K562 (cell line): ENCODE measurements at regions not wholly inside any gene's neighbourhood (a gene's known extent, or its start where the extent isn't known, plus 50 kb on each side); places are given as distances from the start of the nearest gene placed in this dataset.
"Not testable (repeated sequence)": the region's sequence is repeated elsewhere in the genome, so short reads cannot be mapped to it uniquely, and the experiment has no call there.

ENCODE experiments used
- ATAC-seq: fragments of 200-7000 bp; cut with Tn5 transposase; 3 replicates; pipeline ENCODE4 v1.9.1; 2020; ENCODE audit warnings: moderate library complexity
- BruUV-seq: library from RNA; stranded (reverse); fragments of 400-500 nt; replicated peaks from 2 replicates; lab custom pipeline; 2021; lab: Mats Ljungman, UMichigan
- CTCF ChIA-PET: fragments of 300-600 bp; formaldehyde crosslinking; extraction: SDS; loops from one replicate; lab custom pipeline; 2021; ENCODE audit warnings: low intra/inter-chr PET ratio; lab: Yijun Ruan, JAX
- POLR2A ChIA-PET: fragments of 300-600, 350-650 bp; sonication (Branson Sonifier 250); formaldehyde crosslinking; extraction: SDS; loops from one replicate; lab custom pipeline; 2021; ENCODE audit warnings: antibody characterized with exemption, inconsistent platforms; lab: Yijun Ruan, JAX
- DNase-seq, 4 experiments: peaks; one replicate each; pipeline versions ENCODE4 v3.0.0 to v3.0.0-alpha.2; 2011 to 2018; ENCODE audit warnings: low spot score in 3 of 4, mixed read lengths in 3 of 4; ENCODE audit errors: extremely low read depth in 1 of 4
- FAIRE-seq: peaks from 2 replicates; lab custom pipeline; 2011; peaks lifted over from hg19 to GRCh38; lab: Jason Lieb, UNC
- H2AFZ ChIP-seq: 2 replicates; pipeline ENCODE4 v1.6.0; 2011; ENCODE audit warnings: low read depth, low read length, control low read depth, inconsistent platforms
- H3K27ac ChIP-seq: fragments of 200-600 bp; 3 replicates; pipeline ENCODE4 v1.8.0; 2011; ENCODE audit warnings: low read depth, mild to moderate bottlenecking, control low read depth, inconsistent platforms, low read length, moderate library complexity, mixed read lengths; ENCODE audit errors: extremely low read depth
- H3K27me3 ChIP-seq, 2 experiments: fragments of 300-600 bp in 1 of 2; 2 replicates in 1 of 2; 3 replicates in 1 of 2; pipeline versions ENCODE4 v1.6.0 to v1.8.0; 2011; ENCODE audit warnings: inconsistent platforms in 2 of 2, low read length in 2 of 2, mild to moderate bottlenecking in 1 of 2, mixed read lengths in 1 of 2, moderate library complexity in 1 of 2; ENCODE audit not compliant: control insufficient read depth in 2 of 2, insufficient read depth in 2 of 2
- H3K36me3 ChIP-seq: fragments of 300-600 bp; 3 replicates; pipeline ENCODE4 v1.8.0; 2011; ENCODE audit warnings: mild to moderate bottlenecking, low read length, inconsistent platforms; ENCODE audit not compliant: control insufficient read depth, insufficient read depth
- H3K4me1 ChIP-seq, 2 experiments: fragments of 200-600 bp in 1 of 2; replicated peaks in 1 of 2; 2 replicates in 1 of 2; 3 replicates in 1 of 2; pipeline versions ENCODE4 v1.5.1 to v1.8.0; 2011; ENCODE audit warnings: inconsistent platforms in 2 of 2, low read length in 2 of 2, mild to moderate bottlenecking in 1 of 2, mixed read lengths in 1 of 2, moderate library complexity in 1 of 2; ENCODE audit not compliant: control insufficient read depth in 2 of 2, insufficient read depth in 2 of 2
- H3K4me2 ChIP-seq: 2 replicates; pipeline ENCODE4 v1.6.1; 2011; ENCODE audit warnings: low read length, control low read depth, inconsistent platforms, mixed read lengths; ENCODE audit not compliant: insufficient read depth
- H3K4me3 ChIP-seq: fragments of 200-600 bp; sonication (generic), shearing (Covaris generic); 2 replicates; pipeline ENCODE4 v1.5.1; 2016; ENCODE audit warnings: control low read depth, inconsistent platforms
- H3K79me2 ChIP-seq: fragments of 200-600 bp; 3 replicates; pipeline ENCODE4 v1.8.0; 2011; ENCODE audit warnings: low read length, inconsistent platforms; ENCODE audit not compliant: control insufficient read depth, insufficient read depth
- H3K9ac ChIP-seq, 2 experiments: 2 replicates each; pipeline versions ENCODE4 v1.6.0 to v1.6.1; 2011; ENCODE audit warnings: low read depth in 2 of 2, low read length in 2 of 2, control low read depth in 1 of 2, inconsistent platforms in 1 of 2, mild to moderate bottlenecking in 1 of 2, mixed read lengths in 1 of 2; ENCODE audit not compliant: insufficient read depth in 1 of 2
- H3K9me1 ChIP-seq: one replicate; pipeline ENCODE4 v1.6.0; 2011; ENCODE audit warnings: inconsistent platforms, mild to moderate bottlenecking, low read length, moderate library complexity; ENCODE audit not compliant: control insufficient read depth, insufficient read depth
- H3K9me3 ChIP-seq: replicated peaks from 2 replicates; pipeline ENCODE4 v1.5.1; 2011; ENCODE audit warnings: low read depth, low read length, inconsistent platforms; ENCODE audit not compliant: control insufficient read depth, insufficient read depth
- H4K20me1 ChIP-seq: replicated peaks from 2 replicates; pipeline ENCODE4 v1.6.1; 2011; ENCODE audit warnings: low read length, inconsistent platforms, mixed read lengths; ENCODE audit not compliant: control insufficient read depth, insufficient read depth
- CHD2 ChIP-seq: IDR thresholded peaks from 2 replicates; pipeline ENCODE4 v1.6.1; 2011; ENCODE audit warnings: low read depth, low read length
- DNMT1 ChIP-seq: fragments of 450-650 bp; IDR thresholded peaks from 2 replicates; pipeline ENCODE4 v1.6.1; 2016; ENCODE audit warnings: antibody characterized with exemption, mild to moderate bottlenecking
- EWSR1 ChIP-seq: fragments of 450-650 bp; IDR thresholded peaks from 2 replicates; pipeline ENCODE4 v1.6.1; 2018; ENCODE audit warnings: borderline replicate concordance, mild to moderate bottlenecking, low read depth, moderate library complexity; ENCODE audit not compliant: partially characterized antibody
- SIN3A ChIP-seq, 2 experiments: fragments of 150-350 bp in 1 of 2; IDR thresholded peaks; 2 replicates each; pipeline ENCODE4 v1.6.1; 2011 to 2016; ENCODE audit warnings: borderline replicate concordance in 2 of 2, low read depth in 2 of 2, low read length in 2 of 2, mild to moderate bottlenecking in 2 of 2, moderate library complexity in 2 of 2; ENCODE audit not compliant: control insufficient read depth in 1 of 2
- ZNF24 ChIP-seq: fragments of 450-650 bp; IDR thresholded peaks from 2 replicates; pipeline ENCODE4 v1.6.1; 2016
- WGBS: fragments of 100-300 bp; shearing (Covaris generic); methylation state at CpG from one replicate; pipeline ENCODE4 v1.1.6; 2016; ENCODE audit warnings: low coverage, mixed read lengths; ENCODE audit not compliant: insufficient coverage; ENCODE audit errors: missing lambda C conversion rate; 5-methylcytosine and 5-hydroxymethylcytosine counted together
- in situ Hi-C: fragments of 300-500 bp; cut with MboI; formaldehyde crosslinking; loops from 4 replicates; pipeline ENCODE4 v1.15.0; 2018; ENCODE audit warnings: inconsistent platforms, mixed read lengths
- intact Hi-C: fragments of 100-400 bp; cut with micrococcal nuclease; formaldehyde crosslinking; loops from 2 replicates; pipeline ENCODE4 v1.14.2; 2022
- TF ChIP-seq, protein P1 (sequence below), 2 experiments: fragments of 450-650 bp; IDR thresholded peaks; 2 replicates each; pipeline ENCODE4 v1.6.1; 2016

DNA sequence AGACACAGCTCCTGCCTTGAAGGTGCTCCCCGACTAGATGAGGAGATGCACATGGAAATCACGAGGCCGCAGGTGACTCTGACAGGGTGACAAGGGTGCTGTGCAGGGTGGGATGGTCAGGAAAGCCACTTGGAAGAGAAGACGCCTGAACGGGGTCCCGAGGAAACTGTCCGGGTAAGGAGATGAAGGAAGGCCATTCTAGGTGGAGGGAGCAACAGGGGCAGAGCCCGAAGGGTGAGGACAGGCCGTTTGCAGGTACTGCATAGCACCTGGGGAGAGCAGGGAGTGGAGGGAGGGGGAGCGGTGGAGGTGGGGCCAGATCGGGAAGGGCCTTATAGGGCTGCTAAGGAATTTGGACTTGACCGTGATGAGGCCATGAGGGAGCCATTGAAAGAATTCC, 105.6 kb upstream of the DLG1 start (continued):
- TF ChIP-seq, protein P1, sequence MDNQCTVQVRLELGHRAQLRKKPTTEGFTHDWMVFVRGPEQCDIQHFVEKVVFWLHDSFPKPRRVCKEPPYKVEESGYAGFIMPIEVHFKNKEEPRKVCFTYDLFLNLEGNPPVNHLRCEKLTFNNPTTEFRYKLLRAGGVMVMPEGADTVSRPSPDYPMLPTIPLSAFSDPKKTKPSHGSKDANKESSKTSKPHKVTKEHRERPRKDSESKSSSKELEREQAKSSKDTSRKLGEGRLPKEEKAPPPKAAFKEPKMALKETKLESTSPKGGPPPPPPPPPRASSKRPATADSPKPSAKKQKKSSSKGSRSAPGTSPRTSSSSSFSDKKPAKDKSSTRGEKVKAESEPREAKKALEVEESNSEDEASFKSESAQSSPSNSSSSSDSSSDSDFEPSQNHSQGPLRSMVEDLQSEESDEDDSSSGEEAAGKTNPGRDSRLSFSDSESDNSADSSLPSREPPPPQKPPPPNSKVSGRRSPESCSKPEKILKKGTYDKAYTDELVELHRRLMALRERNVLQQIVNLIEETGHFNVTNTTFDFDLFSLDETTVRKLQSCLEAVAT (IDR thresholded peaks at IDR 0.05), result no peak
- TF ChIP-seq SIN3A (IDR thresholded peaks at IDR 0.05; ENCODE audit: borderline replicate concordance in 2 of 2, control insufficient read depth in 1 of 2, low read depth in 2 of 2, low read length in 2 of 2) (no peak), EWSR1 (no peak), DNMT1 (no peak), ZNF24 (no peak), CHD2 (no peak)
- TF ChIP-seq, all 486 proteins: peak for 0

DNA sequence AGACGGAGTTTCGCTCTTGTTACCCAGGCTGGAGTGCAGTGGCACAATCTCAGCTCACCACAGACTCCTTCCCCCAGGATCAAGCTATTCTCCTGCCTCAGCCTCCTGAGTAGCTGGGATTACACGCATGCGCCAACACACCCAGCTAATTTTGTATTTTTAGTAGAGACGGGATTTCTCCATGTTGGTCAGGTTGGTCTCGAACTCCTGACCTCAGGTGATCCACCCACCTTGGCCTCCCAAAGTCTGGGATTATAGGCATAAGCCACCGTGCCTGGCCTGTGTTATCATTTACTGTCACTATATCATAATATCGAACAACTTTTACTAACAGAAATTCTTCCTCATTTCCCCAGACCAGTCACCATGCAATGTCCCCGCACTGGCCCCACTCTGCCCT, 104.0 kb upstream of the DLG1 start:
- H3K9me3 ChIP-seq, intact Hi-C loops, H3K4me3 ChIP-seq, H3K9me1 ChIP-seq, H3K36me3 ChIP-seq, H3K9ac ChIP-seq, H3K4me1 ChIP-seq, BruUV-seq, in situ Hi-C loops, H2AFZ ChIP-seq, DNase-seq, H3K27ac ChIP-seq, H4K20me1 ChIP-seq, H3K79me2 ChIP-seq, H3K4me2 ChIP-seq, FAIRE-seq, ATAC-seq: not testable (repeated sequence)
- peaks cover 32 to 67% of the 10 kb centered on the region in 2 experiments for H3K27me3 ChIP-seq
- CTCF ChIA-PET, result interaction anchor here (0.6 kb wide), 1 partner anchor 50 kb away, joined by 3 read pairs; no protein-coding TSS in a partner anchor
- POLR2A ChIA-PET, result interaction anchor here (0.6 kb wide), 1 partner anchor 85 kb away, joined by 3 read pairs; no protein-coding TSS in a partner anchor
- WGBS, result 11% methylated on average over 8 of the region's 9 CpGs
